SU-DHL-6 (cell line): ENCODE measurements at regions not wholly inside any gene's neighbourhood (a gene's known extent, or its start where the extent isn't known, plus 50 kb on each side); places are given as distances from the start of the nearest gene placed in this dataset.
"Not testable (repeated sequence)": the region's sequence is repeated elsewhere in the genome, so short reads cannot be mapped to it uniquely, and the experiment has no call there.

Experiments
- H2AFZ ChIP-seq: fragments of 200-600 bp; sonication (generic); 2 replicates; pipeline ENCODE4 v1.6.1; 2014; ENCODE audit warnings: low read depth, mild to moderate bottlenecking, moderate library complexity, mixed read lengths, antibody characterized with exemption, low read length; ENCODE audit not compliant: severe bottlenecking
- H3F3A ChIP-seq: fragments of 200-600 bp; shearing (Covaris generic); 2 replicates; pipeline ENCODE4 v1.6.0; 2016; ENCODE audit warnings: antibody characterized with exemption, mild to moderate bottlenecking; ENCODE audit not compliant: insufficient read depth
- H3K27ac ChIP-seq: fragments of 200-600 bp; sonication (generic); 2 replicates; pipeline ENCODE4 v1.5.1; 2016; ENCODE audit warnings: low read depth, mild to moderate bottlenecking, low read length, moderate library complexity, mixed read lengths
- H3K27me3 ChIP-seq: fragments of 200-600 bp; sonication (generic), shearing (Covaris generic); 2 replicates; pipeline ENCODE4 v1.6.0; 2014; ENCODE audit warnings: mild to moderate bottlenecking, low read length
- H3K36me3 ChIP-seq: fragments of 200-600 bp; sonication (generic); 2 replicates; pipeline ENCODE4 v1.6.1; 2014; ENCODE audit warnings: mild to moderate bottlenecking, low read length, mixed read lengths
- H3K4me2 ChIP-seq: fragments of 300-600, 200-600 bp; shearing (Covaris generic), sonication (generic); 2 replicates; pipeline ENCODE4 v1.6.0; 2014; ENCODE audit warnings: low read length, low read depth, mild to moderate bottlenecking; ENCODE audit not compliant: poor library complexity, severe bottlenecking
- H3K4me3 ChIP-seq: fragments of 200-600 bp; sonication (generic); 2 replicates; pipeline ENCODE4 v1.5.1; 2014; ENCODE audit warnings: antibody characterized with exemption, low read length, mild to moderate bottlenecking, mixed read lengths; ENCODE audit not compliant: insufficient read depth, poor library complexity, severe bottlenecking
- H3K79me2 ChIP-seq: fragments of 200-600 bp; sonication (generic); 2 replicates; pipeline ENCODE4 v1.6.1; 2014; ENCODE audit warnings: mild to moderate bottlenecking, low read length, moderate library complexity; ENCODE audit not compliant: insufficient read depth
- H3K9ac ChIP-seq: fragments of 200-600 bp; sonication (generic); 2 replicates; pipeline ENCODE4 v1.7.0; 2014; ENCODE audit warnings: mild to moderate bottlenecking, low read length
- H3K9me2 ChIP-seq: fragments of 200-600 bp; sonication (generic); replicated peaks from 2 replicates; pipeline ENCODE4 v1.6.1; 2014; ENCODE audit warnings: low read length; ENCODE audit not compliant: insufficient read depth
- H3K9me3 ChIP-seq: fragments of 200-600 bp; sonication (generic); 2 replicates; pipeline ENCODE4 v1.6.1; 2014; ENCODE audit warnings: low read length, mixed read lengths; ENCODE audit not compliant: insufficient read depth
- H4K20me1 ChIP-seq: fragments of 200-600 bp; sonication (generic); 2 replicates; pipeline ENCODE4 v1.6.1; 2014; ENCODE audit warnings: low read depth, mild to moderate bottlenecking, antibody characterized with exemption, low read length, moderate library complexity, mixed read lengths
- CTCF ChIP-seq: fragments of 200-600 bp; sonication (generic); IDR thresholded peaks from one replicate; pipeline ENCODE4 v1.5.1; 2017; ENCODE audit warnings: antibody characterized with exemption, mild to moderate bottlenecking, low read length, moderate library complexity; ENCODE audit not compliant: insufficient read depth, poor library complexity, severe bottlenecking
- EZH2phosphoT487 ChIP-seq: fragments of 200-600 bp; sonication (generic), shearing (Covaris generic); conservative IDR thresholded peaks from 2 replicates; pipeline ENCODE4 v1.6.1; 2018; ENCODE audit warnings: mild to moderate bottlenecking, antibody characterized with exemption, low read length, moderate library complexity, mixed read lengths

GRCh38 chr17:31622500-31622899 is 231.0 kb downstream of the RAB11FIP4 start:
- no peak for TF ChIP-seq EZH2phosphoT487
- TF ChIP-seq CTCF, result no peak
- Histone ChIP-seq H3K9me3 (no peaks in the 10 kb centered on the region), H3F3A (no peaks in the 10 kb centered on the region), H3K36me3 (no peaks in the 10 kb centered on the region), H3K4me3 (no peak overlapping the region), H3K79me2 (no peaks in the 10 kb centered on the region), H3K9me2 (no peaks in the 10 kb centered on the region), H4K20me1 (no peaks in the 10 kb centered on the region), H3K4me2 (no peak overlapping the region), H3K9ac (no peak overlapping the region), H3K27ac (no peak overlapping the region), H3K27me3 (no peaks in the 10 kb centered on the region), H2AFZ (no peak overlapping the region)

- H3K27me3 ChIP-seq, result no peaks in the 10 kb centered on the region
- H3K4me3 ChIP-seq, result no peak overlapping the region
- H3K36me3 ChIP-seq, result no peaks in the 10 kb centered on the region
- no peak overlapping the region for H3K9ac ChIP-seq
- no peak for TF ChIP-seq EZH2phosphoT487
- no peaks in the 10 kb centered on the region for H3F3A ChIP-seq
- H3K27ac ChIP-seq, result no peak overlapping the region
- no peaks in the 10 kb centered on the region for H4K20me1 ChIP-seq
- H3K9me2 ChIP-seq, result no peaks in the 10 kb centered on the region
- no peak overlapping the region for H2AFZ ChIP-seq
- H3K9me3 ChIP-seq, result no peaks in the 10 kb centered on the region
- H3K79me2 ChIP-seq, result no peaks in the 10 kb centered on the region
- H3K4me2 ChIP-seq, result no peak overlapping the region
Observed at GRCh38 chr17:31621566-31621965, 230.1 kb downstream of the RAB11FIP4 start.

GRCh38 chr17:31611053-31611452 is 219.6 kb downstream of the RAB11FIP4 start:
- H3K27me3 ChIP-seq, H3F3A ChIP-seq, H3K4me2 ChIP-seq, H3K27ac ChIP-seq, H3K9me2 ChIP-seq, H3K9me3 ChIP-seq, H3K36me3 ChIP-seq, H3K79me2 ChIP-seq, H4K20me1 ChIP-seq, H2AFZ ChIP-seq, H3K9ac ChIP-seq, H3K4me3 ChIP-seq: not testable (repeated sequence)

- Histone ChIP-seq H3K9ac (no peak overlapping the region), H4K20me1 (no peaks in the 10 kb centered on the region), H2AFZ (no peak overlapping the region), H3K27ac (no peak overlapping the region), H3K36me3 (no peaks in the 10 kb centered on the region), H3K9me2 (no peaks in the 10 kb centered on the region), H3K79me2 (no peaks in the 10 kb centered on the region), H3K9me3 (no peaks in the 10 kb centered on the region), H3K4me2 (no peak overlapping the region), H3F3A (no peaks in the 10 kb centered on the region), H3K4me3 (no peak overlapping the region), H3K27me3 (no peaks in the 10 kb centered on the region)
- TF ChIP-seq EZH2phosphoT487 (no peak), CTCF (no peak)
Observed at GRCh38 chr17:31609996-31610910, 218.8 kb downstream of the RAB11FIP4 start.
